ENCODE measurements at regions not wholly inside any gene's neighbourhood (a gene's known extent, or its start where the extent isn't known, plus 50 kb on each side); places are given as distances from the start of the nearest gene placed in this dataset.

DNA sequence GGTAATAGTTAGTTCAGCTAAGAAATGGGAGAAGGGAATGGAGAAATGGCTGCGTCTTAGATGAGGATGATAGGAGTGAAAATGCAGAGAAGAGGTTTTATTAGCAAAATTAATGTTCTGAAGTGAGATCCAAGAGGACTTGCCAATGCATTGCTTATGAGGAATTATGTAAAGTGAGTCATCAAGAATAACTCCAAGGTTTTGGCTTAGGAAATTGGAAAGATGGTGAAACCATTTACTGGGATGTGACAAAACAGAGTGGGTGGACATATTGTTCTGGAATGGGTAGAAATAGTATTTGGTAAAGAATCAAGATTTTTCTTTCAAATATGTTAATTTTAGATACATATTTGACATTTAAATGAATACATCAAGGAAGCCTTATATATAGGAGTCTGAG, 306.6 kb upstream of the CYRIA start:
- no peak for TF ChIP-seq TAF1 (IDR thresholded peaks at IDR 0.05; ENCODE audit: low read depth, low read length)
- no peak for TF ChIP-seq POLR2A (IDR thresholded peaks at IDR 0.05; ENCODE audit: low read depth, low read length)
